ENCODE measurements at regions not wholly inside any gene's neighbourhood (a gene's known extent, or its start where the extent isn't known, plus 50 kb on each side); places are given as distances from the start of the nearest gene placed in this dataset.

DNA sequence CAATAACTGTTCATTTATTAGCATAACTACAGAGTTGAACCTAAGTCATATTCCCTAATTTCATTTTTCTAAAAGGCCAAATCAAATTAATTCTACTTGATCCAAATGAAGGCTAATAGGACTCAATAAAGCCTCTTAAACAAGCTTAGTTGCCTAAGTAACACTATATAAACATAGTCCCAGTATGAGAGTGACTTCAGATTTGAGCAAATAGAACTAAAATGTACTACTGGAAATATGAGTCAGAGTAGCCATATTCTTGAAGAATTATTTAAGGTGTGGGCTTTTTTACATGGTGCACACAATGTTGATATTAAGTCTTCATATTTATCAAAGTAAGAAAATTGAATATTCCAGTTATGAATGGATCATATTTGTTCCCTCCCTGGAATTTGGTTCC is 872.3 kb downstream of the MAT2B start:
- TF ChIP-seq EZH2 (IDR thresholded peaks at IDR 0.05; ENCODE audit: borderline replicate concordance, control insufficient read depth, low read depth, low read length) (no peak), GABPA (IDR thresholded peaks at IDR 0.05; ENCODE audit: low read depth) (no peak), RAD21 (IDR thresholded peaks at IDR 0.05; ENCODE audit: insufficient read depth, low read depth, low read length) (no peak), POLR2A (IDR thresholded peaks at IDR 0.05; ENCODE audit: low read depth, low read length) (no peak)
- TF ChIP-seq, protein P1, sequence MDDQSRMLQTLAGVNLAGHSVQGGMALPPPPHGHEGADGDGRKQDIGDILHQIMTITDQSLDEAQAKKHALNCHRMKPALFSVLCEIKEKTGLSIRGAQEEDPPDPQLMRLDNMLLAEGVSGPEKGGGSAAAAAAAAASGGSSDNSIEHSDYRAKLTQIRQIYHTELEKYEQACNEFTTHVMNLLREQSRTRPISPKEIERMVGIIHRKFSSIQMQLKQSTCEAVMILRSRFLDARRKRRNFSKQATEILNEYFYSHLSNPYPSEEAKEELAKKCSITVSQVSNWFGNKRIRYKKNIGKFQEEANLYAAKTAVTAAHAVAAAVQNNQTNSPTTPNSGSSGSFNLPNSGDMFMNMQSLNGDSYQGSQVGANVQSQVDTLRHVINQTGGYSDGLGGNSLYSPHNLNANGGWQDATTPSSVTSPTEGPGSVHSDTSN (IDR thresholded peaks at IDR 0.05; ENCODE audit: insufficient replicate concordance, low read depth, low read length): no peak

Data from GM12878 (cell line).